CD4-positive, alpha-beta T cell (primary cell): ENCODE measurements at regions not wholly inside any gene's neighbourhood (a gene's known extent, or its start where the extent isn't known, plus 50 kb on each side); places are given as distances from the start of the nearest gene placed in this dataset.

Experiments used
- ATAC-seq: fragments of 200-7000 bp; cut with Tn5 transposase; one replicate; pipeline ENCODE4 v1.10.0; 2022; ENCODE audit warnings: mild to moderate bottlenecking; ENCODE audit not compliant: poor library complexity
- CTCF ChIA-PET: fragments of 350-600 bp; sonication (Branson Sonifier 250); formaldehyde crosslinking; loops from one replicate; lab custom pipeline; 2021; ENCODE audit warnings: antibody characterized with exemption, inconsistent platforms; lab: Charles Lee
- POLR2A ChIA-PET: fragments of 350-600 bp; sonication (Branson Sonifier 250); formaldehyde crosslinking; loops from one replicate; lab custom pipeline; 2021; ENCODE audit warnings: antibody characterized with exemption, inconsistent platforms; lab: Charles Lee
- DNase-seq, 14 experiments: peaks; one replicate each; pipeline ENCODE4 v3.0.0-alpha.2; 2013 to 2020; ENCODE audit warnings: mixed read lengths in 2 of 14
- H3K27ac ChIP-seq, 2 donors: one replicate each; pipeline versions ENCODE4 v1.5.1 to v1.7.0; 2013; ENCODE audit warnings: low read length in 2 of 2, low read depth in 1 of 2, mild to moderate bottlenecking in 1 of 2
- H3K27me3 ChIP-seq, 2 experiments: 1 replicate in 1 of 2; 2 replicates in 1 of 2; pipeline versions ENCODE4 v1.6.1 to v1.7.0; 2013; ENCODE audit warnings: low read length in 2 of 2, control low read depth in 1 of 2, mild to moderate bottlenecking in 1 of 2, moderate library complexity in 1 of 2; ENCODE audit not compliant: insufficient read depth in 2 of 2, control insufficient read depth in 1 of 2
- H3K36me3 ChIP-seq: one replicate; pipeline ENCODE4 v1.6.1; 2013; ENCODE audit warnings: low read length, control low read depth; ENCODE audit not compliant: insufficient read depth
- H3K4me1 ChIP-seq: one replicate; pipeline ENCODE4 v1.6.1; 2013; ENCODE audit warnings: low read length, control low read depth; ENCODE audit not compliant: insufficient read depth
- H3K4me3 ChIP-seq: one replicate; pipeline ENCODE4 v1.5.1; 2013; ENCODE audit warnings: mild to moderate bottlenecking, low read length, moderate library complexity
- H3K9me3 ChIP-seq, 2 experiments: 1 replicate in 1 of 2; 2 replicates in 1 of 2; pipeline versions ENCODE4 v1.6.1 to v1.7.0; 2013; ENCODE audit warnings: low read length in 2 of 2, mild to moderate bottlenecking in 2 of 2, control low read depth in 1 of 2, moderate library complexity in 1 of 2; ENCODE audit not compliant: control insufficient read depth in 1 of 2, insufficient read depth in 1 of 2
- H3K27ac Mint-ChIP-seq: one replicate; pipeline ENCODE4 v1.8.0; 2020; ENCODE audit warnings: mixed read lengths
- H3K27me3 Mint-ChIP-seq: one replicate; pipeline ENCODE4 v1.8.0; 2021; ENCODE audit warnings: mixed read lengths
- H3K36me3 Mint-ChIP-seq: one replicate; pipeline ENCODE4 v1.8.0; 2021; ENCODE audit warnings: low read depth, mixed read lengths
- H3K4me1 Mint-ChIP-seq: one replicate; pipeline ENCODE4 v1.8.0; 2021; ENCODE audit warnings: low read depth, mixed read lengths
- H3K4me3 Mint-ChIP-seq: one replicate; pipeline ENCODE4 v1.8.0; 2020; ENCODE audit warnings: mild to moderate bottlenecking, mixed read lengths
- H3K9me3 Mint-ChIP-seq: one replicate; pipeline ENCODE4 v1.8.0; 2020; ENCODE audit warnings: mixed read lengths
- CTCF ChIP-seq: fragments of 200-600 bp; IDR thresholded peaks from one replicate; pipeline ENCODE4 v1.8.0; 2022; ENCODE audit warnings: antibody characterized with exemption, mild to moderate bottlenecking
- intact Hi-C, 2 experiments: fragments of 100-400 bp; cut with DNase I in 1 of 2; cut with micrococcal nuclease in 1 of 2; formaldehyde crosslinking; loops; one replicate each; pipeline versions ENCODE4 v1.15.1 to v1.9.0; 2023 to 2025; cut with DNase I, micrococcal nuclease

- no peak for TF ChIP-seq CTCF
- no peaks in the 10 kb centered on the region for H3K4me1 ChIP-seq
- H3K36me3 ChIP-seq: no peaks in the 10 kb centered on the region
- H3K27me3 Mint-ChIP-seq: no peaks in the 10 kb centered on the region
- no peak overlapping the region for H3K4me3 Mint-ChIP-seq
- ChIA-PET CTCF (no interaction called here), POLR2A (no interaction called here)
- H3K27ac Mint-ChIP-seq: no peak overlapping the region
- DNase-seq: no peak
- intact Hi-C loops: no loop called here
- no peaks in the 10 kb centered on the region for H3K36me3 Mint-ChIP-seq
- H3K27ac ChIP-seq: no peak overlapping the region
- no peaks in the 10 kb centered on the region for H3K4me1 Mint-ChIP-seq
- no peaks in the 10 kb centered on the region for H3K9me3 ChIP-seq
- peaks cover 2% of the 10 kb centered on the region for H3K9me3 Mint-ChIP-seq
- ATAC-seq: no peak
- H3K27me3 ChIP-seq: no peaks in the 10 kb centered on the region
- no peak overlapping the region for H3K4me3 ChIP-seq
These were observed 87.8 kb upstream of the PRDM11 start for GRCh38 chr11:45058647-45058950.

GRCh38 chr11:45060707-45061106 is 85.7 kb upstream of the PRDM11 start:
- Mint-ChIP-seq H3K9me3 (peaks cover 5% of the 10 kb centered on the region), H3K27ac (no peak overlapping the region), H3K4me1 (no peaks in the 10 kb centered on the region), H3K36me3 (no peaks in the 10 kb centered on the region), H3K4me3 (no peak overlapping the region), H3K27me3 (no peaks in the 10 kb centered on the region)
- ATAC-seq (no peak), DNase-seq (no peak)
- Histone ChIP-seq H3K27me3 (no peaks in the 10 kb centered on the region), H3K4me3 (no peak overlapping the region), H3K9me3 (peaks cover 0 to 8% of the 10 kb centered on the region in 2 experiments), H3K36me3 (no peaks in the 10 kb centered on the region), H3K4me1 (no peaks in the 10 kb centered on the region), H3K27ac (no peak overlapping the region)
- no peak for TF ChIP-seq CTCF
- intact Hi-C loops: no loop called here
- ChIA-PET CTCF (no interaction called here), POLR2A (no interaction called here)

GRCh38 chr11:45061641-45062040 is 84.8 kb upstream of the PRDM11 start:
- Histone ChIP-seq H3K4me1 (no peaks in the 10 kb centered on the region), H3K27ac (no peak overlapping the region), H3K9me3 (peaks cover 0 to 9% of the 10 kb centered on the region in 2 experiments), H3K36me3 (no peaks in the 10 kb centered on the region), H3K4me3 (no peak overlapping the region), H3K27me3 (no peaks in the 10 kb centered on the region)
- peaks cover 6% of the 10 kb centered on the region for H3K9me3 Mint-ChIP-seq
- no peak overlapping the region for H3K27ac Mint-ChIP-seq
- no peaks in the 10 kb centered on the region for H3K4me1 Mint-ChIP-seq
- no peaks in the 10 kb centered on the region for H3K36me3 Mint-ChIP-seq
- intact Hi-C loops: no loop called here
- ChIA-PET POLR2A (no interaction called here), CTCF (interaction anchor here (0.7 to 1.6 kb wide), 2 partner anchors 42 to 175 kb away, joined by 3 to 4 read pairs; no protein-coding TSS in a partner anchor)
- ATAC-seq (no peak), DNase-seq (no peak)
- H3K4me3 Mint-ChIP-seq: no peak overlapping the region
- TF ChIP-seq CTCF: no peak
- H3K27me3 Mint-ChIP-seq: no peaks in the 10 kb centered on the region
